ENCODE measurements at regions not wholly inside any gene's neighbourhood (a gene's known extent, or its start where the extent isn't known, plus 50 kb on each side); places are given as distances from the start of the nearest gene placed in this dataset.

GRCh38 chr3:14297305-14297704 is 105.1 kb upstream of the SLC6A6 start:
- H3K4me3 ChIP-seq (ENCODE audit: low read depth, low read length): no peak overlapping the region
- TF ChIP-seq CTCF (IDR thresholded peaks at IDR 0.05; ENCODE audit: insufficient read depth, low read length, severe bottlenecking): no peak
- FAIRE-seq (no peak), DNase-seq (ENCODE audit: low read depth) (no peak)
- peaks cover 1% of the 10 kb centered on the region for H3K27me3 ChIP-seq (ENCODE audit: control insufficient read depth, insufficient read depth, low read length)
- H3K36me3 ChIP-seq (ENCODE audit: control insufficient read depth, insufficient read depth, low read length): no peaks in the 10 kb centered on the region

DNA sequence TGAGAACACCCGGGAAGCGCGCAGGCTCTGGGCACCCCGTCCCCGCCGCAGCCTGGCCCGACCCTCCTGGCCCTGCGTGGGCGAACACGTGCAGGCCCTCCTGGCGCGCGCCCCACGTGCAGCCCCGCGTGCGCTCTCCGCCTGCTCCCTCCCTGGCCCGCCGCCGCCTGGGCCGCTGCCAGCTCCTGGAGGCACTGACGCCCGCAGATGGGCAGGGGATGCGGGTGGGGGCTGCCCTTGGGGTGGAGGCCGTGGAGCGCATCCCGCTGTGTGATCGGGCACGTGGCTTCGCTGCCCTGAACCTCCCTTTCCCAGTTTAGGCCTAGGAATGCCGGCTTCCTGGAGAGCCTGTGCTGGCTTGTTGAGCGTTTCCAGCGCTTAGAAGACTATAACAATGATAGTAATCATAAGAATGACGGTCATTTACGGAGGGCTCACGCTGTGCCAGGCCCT is 104.6 kb upstream of the SLC6A6 start:
- no peak overlapping the region for H3K4me3 ChIP-seq (ENCODE audit: low read depth, low read length)
- peak; percentile 76 for DNase-seq (ENCODE audit: low read depth)
- no peak for FAIRE-seq
- peaks cover 2% of the 10 kb centered on the region for H3K27me3 ChIP-seq (ENCODE audit: control insufficient read depth, insufficient read depth, low read length)
- no peak for TF ChIP-seq CTCF (IDR thresholded peaks at IDR 0.05; ENCODE audit: insufficient read depth, low read length, severe bottlenecking)
- H3K36me3 ChIP-seq (ENCODE audit: control insufficient read depth, insufficient read depth, low read length): no peaks in the 10 kb centered on the region

- DNase-seq (ENCODE audit: low read depth) (no peak), FAIRE-seq (no peak)
- no peak overlapping the region for H3K4me3 ChIP-seq (ENCODE audit: low read depth, low read length)
- no peaks in the 10 kb centered on the region for H3K36me3 ChIP-seq (ENCODE audit: control insufficient read depth, insufficient read depth, low read length)
- TF ChIP-seq CTCF (IDR thresholded peaks at IDR 0.05; ENCODE audit: insufficient read depth, low read length, severe bottlenecking): no peak
- peaks cover 6% of the 10 kb centered on the region for H3K27me3 ChIP-seq (ENCODE audit: control insufficient read depth, insufficient read depth, low read length)
Observed at GRCh38 chr3:14298442-14298841, 104.0 kb upstream of the SLC6A6 start.

- no peak overlapping the region for H3K4me3 ChIP-seq (ENCODE audit: low read depth, low read length)
- DNase-seq (ENCODE audit: low read depth) (no peak), FAIRE-seq (no peak)
- no peak for TF ChIP-seq CTCF (IDR thresholded peaks at IDR 0.05; ENCODE audit: insufficient read depth, low read length, severe bottlenecking)
- H3K36me3 ChIP-seq (ENCODE audit: control insufficient read depth, insufficient read depth, low read length): no peaks in the 10 kb centered on the region
- H3K27me3 ChIP-seq (ENCODE audit: control insufficient read depth, insufficient read depth, low read length): peaks cover 6% of the 10 kb centered on the region
Observed at GRCh38 chr3:14298991-14299555, 103.3 kb upstream of the SLC6A6 start.

DNA sequence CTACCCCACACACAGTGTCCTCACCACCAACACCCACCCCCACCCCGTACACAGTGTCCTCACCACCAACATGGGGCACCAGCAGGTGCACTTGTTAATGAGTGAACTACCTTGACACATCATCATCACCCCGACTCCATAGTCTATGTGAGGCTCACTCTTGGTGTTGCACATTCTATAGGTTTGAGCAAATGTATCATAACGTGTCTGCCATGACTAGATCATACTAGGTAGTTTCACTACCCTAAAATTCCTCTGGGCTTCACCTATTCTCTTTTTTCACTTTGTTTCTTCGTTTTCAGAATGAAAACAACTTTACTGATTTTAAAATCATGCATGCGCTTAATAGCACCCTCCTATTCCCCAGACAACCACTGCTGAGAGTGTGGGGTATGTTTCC is 102.6 kb upstream of the SLC6A6 start:
- H3K36me3 ChIP-seq (ENCODE audit: control insufficient read depth, insufficient read depth, low read length): no peaks in the 10 kb centered on the region
- DNase-seq (ENCODE audit: low read depth): no peak
- H3K4me3 ChIP-seq (ENCODE audit: low read depth, low read length): no peak overlapping the region
- no peak for TF ChIP-seq CTCF (IDR thresholded peaks at IDR 0.05; ENCODE audit: insufficient read depth, low read length, severe bottlenecking)
- no peak for FAIRE-seq
- peaks cover 6% of the 10 kb centered on the region for H3K27me3 ChIP-seq (ENCODE audit: control insufficient read depth, insufficient read depth, low read length)
